ENCODE measurements at regions not wholly inside any gene's neighbourhood (a gene's known extent, or its start where the extent isn't known, plus 50 kb on each side); places are given as distances from the start of the nearest gene placed in this dataset.

GRCh38 chr7:45983720-45984255, 62.7 kb upstream of the IGFBP3 start:
- no peak overlapping the region for H3K4me3 ChIP-seq (replicated peaks in 1 of 2; ENCODE audit: low read depth in 1 of 2, low read length in 2 of 2)
- no peak overlapping the region for H2AFZ ChIP-seq (ENCODE audit: low read depth, low read length, poor library complexity, severe bottlenecking)
- H3K9me3 ChIP-seq (ENCODE audit: control insufficient read depth in 1 of 2, insufficient read depth in 1 of 2, low read depth in 1 of 2, low read length in 2 of 2), result no peaks in the 10 kb centered on the region; a peak in 1 of 4 replicates
- H3K9me2 ChIP-seq (ENCODE audit: insufficient read depth), result no peaks in the 10 kb centered on the region
- H3K36me3 ChIP-seq (ENCODE audit: control insufficient read depth in 1 of 2, insufficient read depth in 2 of 2, low read length in 2 of 2), result no peaks in the 10 kb centered on the region
- intact Hi-C loops (cut with micrococcal nuclease), result no loop called here
- ATAC-seq (no peak), DNase-seq (ENCODE audit: low read depth, low spot score) (no peak)
- no peak overlapping the region for H3K27ac ChIP-seq (ENCODE audit: low read depth, low read length)
- RAD21 ChIA-PET (ENCODE audit: low non-redundant PET in 1 of 2, low total read pairs in 2 of 2, uncharacterized antibody in 2 of 2, unreplicated experiment in 2 of 2), result no interaction called here
- POLR2A ChIA-PET, result no interaction called here
- CTCF ChIA-PET, result interaction anchor here (1.1 to 1.5 kb wide), 2 partner anchors 9 to 62 kb away, joined by 3 to 5 read pairs; partner anchors contain the start of gene IGFBP3
- no peaks in the 10 kb centered on the region for H4K20me1 ChIP-seq (ENCODE audit: insufficient read depth)
- no peaks in the 10 kb centered on the region for H3K27me3 ChIP-seq (ENCODE audit: insufficient read depth, low read length)
- no peak overlapping the region for H3K4me2 ChIP-seq (ENCODE audit: low read length)
- H3K9ac ChIP-seq (ENCODE audit: low read length), result no peak overlapping the region
- BruUV-seq (replicated peaks), result no TSS peak
- no peaks in the 10 kb centered on the region for H3K79me2 ChIP-seq (ENCODE audit: insufficient read depth, low read length)
- TF ChIP-seq MAX (IDR thresholded peaks at IDR 0.05) (no peak), POLR2AphosphoS5 (IDR thresholded peaks at IDR 0.05; ENCODE audit: low read depth, low read length) (no peak), EGR1 (IDR thresholded peaks at IDR 0.05; ENCODE audit: low read depth) (no peak), SIN3A (IDR thresholded peaks at IDR 0.05; ENCODE audit: low read depth) (no peak), YY1 (IDR thresholded peaks at IDR 0.05; ENCODE audit: extremely low read depth, insufficient replicate concordance, low read depth, low read length) (no peak), ZFX (IDR thresholded peaks at IDR 0.05) (no peak), RAD21 (IDR thresholded peaks at IDR 0.05; ENCODE audit: low read depth) (no peak)
- TF ChIP-seq, protein P1, sequence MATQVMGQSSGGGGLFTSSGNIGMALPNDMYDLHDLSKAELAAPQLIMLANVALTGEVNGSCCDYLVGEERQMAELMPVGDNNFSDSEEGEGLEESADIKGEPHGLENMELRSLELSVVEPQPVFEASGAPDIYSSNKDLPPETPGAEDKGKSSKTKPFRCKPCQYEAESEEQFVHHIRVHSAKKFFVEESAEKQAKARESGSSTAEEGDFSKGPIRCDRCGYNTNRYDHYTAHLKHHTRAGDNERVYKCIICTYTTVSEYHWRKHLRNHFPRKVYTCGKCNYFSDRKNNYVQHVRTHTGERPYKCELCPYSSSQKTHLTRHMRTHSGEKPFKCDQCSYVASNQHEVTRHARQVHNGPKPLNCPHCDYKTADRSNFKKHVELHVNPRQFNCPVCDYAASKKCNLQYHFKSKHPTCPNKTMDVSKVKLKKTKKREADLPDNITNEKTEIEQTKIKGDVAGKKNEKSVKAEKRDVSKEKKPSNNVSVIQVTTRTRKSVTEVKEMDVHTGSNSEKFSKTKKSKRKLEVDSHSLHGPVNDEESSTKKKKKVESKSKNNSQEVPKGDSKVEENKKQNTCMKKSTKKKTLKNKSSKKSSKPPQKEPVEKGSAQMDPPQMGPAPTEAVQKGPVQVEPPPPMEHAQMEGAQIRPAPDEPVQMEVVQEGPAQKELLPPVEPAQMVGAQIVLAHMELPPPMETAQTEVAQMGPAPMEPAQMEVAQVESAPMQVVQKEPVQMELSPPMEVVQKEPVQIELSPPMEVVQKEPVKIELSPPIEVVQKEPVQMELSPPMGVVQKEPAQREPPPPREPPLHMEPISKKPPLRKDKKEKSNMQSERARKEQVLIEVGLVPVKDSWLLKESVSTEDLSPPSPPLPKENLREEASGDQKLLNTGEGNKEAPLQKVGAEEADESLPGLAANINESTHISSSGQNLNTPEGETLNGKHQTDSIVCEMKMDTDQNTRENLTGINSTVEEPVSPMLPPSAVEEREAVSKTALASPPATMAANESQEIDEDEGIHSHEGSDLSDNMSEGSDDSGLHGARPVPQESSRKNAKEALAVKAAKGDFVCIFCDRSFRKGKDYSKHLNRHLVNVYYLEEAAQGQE (IDR thresholded peaks at IDR 0.05; ENCODE audit: low read depth), result no peak
- TF ChIP-seq, protein P2, sequence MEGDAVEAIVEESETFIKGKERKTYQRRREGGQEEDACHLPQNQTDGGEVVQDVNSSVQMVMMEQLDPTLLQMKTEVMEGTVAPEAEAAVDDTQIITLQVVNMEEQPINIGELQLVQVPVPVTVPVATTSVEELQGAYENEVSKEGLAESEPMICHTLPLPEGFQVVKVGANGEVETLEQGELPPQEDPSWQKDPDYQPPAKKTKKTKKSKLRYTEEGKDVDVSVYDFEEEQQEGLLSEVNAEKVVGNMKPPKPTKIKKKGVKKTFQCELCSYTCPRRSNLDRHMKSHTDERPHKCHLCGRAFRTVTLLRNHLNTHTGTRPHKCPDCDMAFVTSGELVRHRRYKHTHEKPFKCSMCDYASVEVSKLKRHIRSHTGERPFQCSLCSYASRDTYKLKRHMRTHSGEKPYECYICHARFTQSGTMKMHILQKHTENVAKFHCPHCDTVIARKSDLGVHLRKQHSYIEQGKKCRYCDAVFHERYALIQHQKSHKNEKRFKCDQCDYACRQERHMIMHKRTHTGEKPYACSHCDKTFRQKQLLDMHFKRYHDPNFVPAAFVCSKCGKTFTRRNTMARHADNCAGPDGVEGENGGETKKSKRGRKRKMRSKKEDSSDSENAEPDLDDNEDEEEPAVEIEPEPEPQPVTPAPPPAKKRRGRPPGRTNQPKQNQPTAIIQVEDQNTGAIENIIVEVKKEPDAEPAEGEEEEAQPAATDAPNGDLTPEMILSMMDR (IDR thresholded peaks at IDR 0.05 in 2 of 3, conservative IDR thresholded peaks at IDR 0.05 in 1 of 3; ENCODE audit: borderline replicate concordance in 1 of 3, insufficient read depth in 1 of 3, low read depth in 2 of 3, low read length in 2 of 3), result no peak
- H3K4me1 ChIP-seq (ENCODE audit: control insufficient read depth in 1 of 2, insufficient read depth in 2 of 2, low read length in 2 of 2), result peaks cover 5 to 32% of the 10 kb centered on the region in 2 experiments
